Gastrocnemius medialis (tissue), 4 donors: ENCODE measurements at regions not wholly inside any gene's neighbourhood (a gene's known extent, or its start where the extent isn't known, plus 50 kb on each side); places are given as distances from the start of the nearest gene placed in this dataset.

Experiments
- POLR2A ChIP-seq, 2 donors: fragments of 450-650 bp; IDR thresholded peaks; one replicate each; pipeline ENCODE4 v1.6.1; 2017; ENCODE audit warnings: antibody characterized with exemption in 2 of 2, mild to moderate bottlenecking in 2 of 2, moderate library complexity in 2 of 2
- TF ChIP-seq, protein P1 (sequence below), 5 experiments: fragments of 450-650 bp in 3 of 5; fragments of 200-600 bp in 2 of 5; sonication (generic) in 2 of 5; IDR thresholded peaks in 4 of 5; conservative IDR thresholded peaks in 1 of 5; 1 replicate in 4 of 5; 2 replicates in 1 of 5; pipeline ENCODE4 v1.5.1; 2016 to 2019; ENCODE audit warnings: antibody characterized with exemption in 5 of 5, mild to moderate bottlenecking in 3 of 5, moderate library complexity in 3 of 5

GRCh38 chr18:14997357-14997756, 249.4 kb downstream of the ANKRD30B start:
- TF ChIP-seq POLR2A (IDR thresholded peaks at IDR 0.05): no peak
- TF ChIP-seq, protein P1, sequence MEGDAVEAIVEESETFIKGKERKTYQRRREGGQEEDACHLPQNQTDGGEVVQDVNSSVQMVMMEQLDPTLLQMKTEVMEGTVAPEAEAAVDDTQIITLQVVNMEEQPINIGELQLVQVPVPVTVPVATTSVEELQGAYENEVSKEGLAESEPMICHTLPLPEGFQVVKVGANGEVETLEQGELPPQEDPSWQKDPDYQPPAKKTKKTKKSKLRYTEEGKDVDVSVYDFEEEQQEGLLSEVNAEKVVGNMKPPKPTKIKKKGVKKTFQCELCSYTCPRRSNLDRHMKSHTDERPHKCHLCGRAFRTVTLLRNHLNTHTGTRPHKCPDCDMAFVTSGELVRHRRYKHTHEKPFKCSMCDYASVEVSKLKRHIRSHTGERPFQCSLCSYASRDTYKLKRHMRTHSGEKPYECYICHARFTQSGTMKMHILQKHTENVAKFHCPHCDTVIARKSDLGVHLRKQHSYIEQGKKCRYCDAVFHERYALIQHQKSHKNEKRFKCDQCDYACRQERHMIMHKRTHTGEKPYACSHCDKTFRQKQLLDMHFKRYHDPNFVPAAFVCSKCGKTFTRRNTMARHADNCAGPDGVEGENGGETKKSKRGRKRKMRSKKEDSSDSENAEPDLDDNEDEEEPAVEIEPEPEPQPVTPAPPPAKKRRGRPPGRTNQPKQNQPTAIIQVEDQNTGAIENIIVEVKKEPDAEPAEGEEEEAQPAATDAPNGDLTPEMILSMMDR (IDR thresholded peaks at IDR 0.05 in 4 of 5, conservative IDR thresholded peaks at IDR 0.05 in 1 of 5): no peak
